ENCODE measurements at regions not wholly inside any gene's neighbourhood (a gene's known extent, or its start where the extent isn't known, plus 50 kb on each side); places are given as distances from the start of the nearest gene placed in this dataset.

- TF ChIP-seq CTCF (conservative IDR thresholded peaks at IDR 0.05; ENCODE audit: low read depth, low read length) (no peak), SMC3 (IDR thresholded peaks at IDR 0.05; ENCODE audit: low read depth, low read length) (no peak)
Measured at GRCh38 chr5:17891881-17892280, 257.6 kb downstream of the TAF11L14 start.

Measured in IMR-90 (cell line).